ENCODE measurements at regions not wholly inside any gene's neighbourhood (a gene's known extent, or its start where the extent isn't known, plus 50 kb on each side); places are given as distances from the start of the nearest gene placed in this dataset.

GRCh38 chr12:89906824-89907223 lies 198.2 kb upstream of the ATP2B1 start:
- TF ChIP-seq POLR2A (IDR thresholded peaks at IDR 0.05) (no peak), CTCF (IDR thresholded peaks at IDR 0.05) (no peak)
- no peak for DNase-seq
- Histone ChIP-seq H3K36me3 (no peaks in the 10 kb centered on the region), H3K4me3 (no peak overlapping the region), H3K27ac (no peak overlapping the region), H3K27me3 (no peaks in the 10 kb centered on the region), H3K4me1 (no peaks in the 10 kb centered on the region), H3K9me3 (no peaks in the 10 kb centered on the region)
- 90 to 95% methylated on average over 4 of the region's 4 CpGs for WGBS, 2 donors
- intact Hi-C loops (cut with DNase I), result no loop called here

GRCh38 chr12:89906178-89906577 lies 197.5 kb upstream of the ATP2B1 start:
- Histone ChIP-seq H3K9me3 (no peaks in the 10 kb centered on the region), H3K36me3 (no peaks in the 10 kb centered on the region), H3K27ac (no peak overlapping the region), H3K4me3 (no peak overlapping the region), H3K27me3 (no peaks in the 10 kb centered on the region), H3K4me1 (no peaks in the 10 kb centered on the region)
- TF ChIP-seq POLR2A (IDR thresholded peaks at IDR 0.05) (no peak), CTCF (IDR thresholded peaks at IDR 0.05) (no peak)
- intact Hi-C loops (cut with DNase I), result no loop called here
- no peak for DNase-seq

- Histone ChIP-seq H3K36me3 (no peaks in the 10 kb centered on the region), H3K27me3 (no peaks in the 10 kb centered on the region), H3K4me1 (no peaks in the 10 kb centered on the region), H3K4me3 (no peak overlapping the region), H3K27ac (no peak overlapping the region), H3K9me3 (no peaks in the 10 kb centered on the region)
- no peak for TF ChIP-seq CTCF (IDR thresholded peaks at IDR 0.05)
- TF ChIP-seq POLR2A (IDR thresholded peaks at IDR 0.05), result no peak
- intact Hi-C loops (cut with DNase I), result no loop called here
- no peak for DNase-seq
- 0% methylated on average over 1 of the region's 1 CpG for WGBS, 2 donors
Observed at GRCh38 chr12:89901906-89902642, 193.4 kb upstream of the ATP2B1 start.

- DNase-seq, result no peak
- no peaks in the 10 kb centered on the region for H3K27me3 ChIP-seq
- TF ChIP-seq CTCF (IDR thresholded peaks at IDR 0.05), result no peak
- TF ChIP-seq POLR2A (IDR thresholded peaks at IDR 0.05), result no peak
- no peak overlapping the region for H3K27ac ChIP-seq
- intact Hi-C loops (cut with DNase I), result no loop called here
- H3K36me3 ChIP-seq, result no peaks in the 10 kb centered on the region
- no peaks in the 10 kb centered on the region for H3K9me3 ChIP-seq
- no peak overlapping the region for H3K4me3 ChIP-seq
- 79 to 86% methylated on average over 2 of the region's 2 CpGs for WGBS, 2 donors
- no peaks in the 10 kb centered on the region for H3K4me1 ChIP-seq
Observed at GRCh38 chr12:89901319-89901718, 192.7 kb upstream of the ATP2B1 start.

- 76 to 86% methylated on average over 2 of the region's 2 CpGs for WGBS, 2 donors
- no peaks in the 10 kb centered on the region for H3K4me1 ChIP-seq
- no peak for DNase-seq
- no peaks in the 10 kb centered on the region for H3K36me3 ChIP-seq
- no peak overlapping the region for H3K4me3 ChIP-seq
- H3K27ac ChIP-seq, result no peak overlapping the region
- H3K9me3 ChIP-seq, result no peaks in the 10 kb centered on the region
- no peaks in the 10 kb centered on the region for H3K27me3 ChIP-seq
- TF ChIP-seq POLR2A (IDR thresholded peaks at IDR 0.05), result no peak
- TF ChIP-seq CTCF (IDR thresholded peaks at IDR 0.05), result no peak
- intact Hi-C loops (cut with DNase I), result no loop called here
Observed at GRCh38 chr12:89899651-89900050, 191.0 kb upstream of the ATP2B1 start.
